ENCODE measurements at regions not wholly inside any gene's neighbourhood (a gene's known extent, or its start where the extent isn't known, plus 50 kb on each side); places are given as distances from the start of the nearest gene placed in this dataset.

- TF ChIP-seq CTCF (IDR thresholded peaks at IDR 0.05) (no peak), SMAD4 (CRISPR knock-in tag; IDR thresholded peaks at IDR 0.05) (no peak), CBFB (CRISPR knock-in tag; IDR thresholded peaks at IDR 0.05; ENCODE audit: low read depth) (no peak), HMGA2 (CRISPR knock-in tag; IDR thresholded peaks at IDR 0.05) (no peak), ZNF121 (CRISPR knock-in tag; IDR thresholded peaks at IDR 0.05) (no peak), E2F5 (CRISPR knock-in tag; IDR thresholded peaks at IDR 0.05) (no peak), MAX (CRISPR knock-in tag; IDR thresholded peaks at IDR 0.05) (no peak), STAT6 (CRISPR knock-in tag; conservative IDR thresholded peaks at IDR 0.05; ENCODE audit: low read depth) (no peak)
Measured at GRCh38 chr13:73883162-73883561, 251.0 kb downstream of the KLF12 start.

Data from WTC11 (cell line).